Activated CD8-positive, alpha-beta memory T cell treated with anti-CD3 and anti-CD28 coated beads for 4 hours (primary cell): ENCODE measurements at regions not wholly inside any gene's neighbourhood (a gene's known extent, or its start where the extent isn't known, plus 50 kb on each side); places are given as distances from the start of the nearest gene placed in this dataset.
"Not testable (repeated sequence)": the region's sequence is repeated elsewhere in the genome, so short reads cannot be mapped to it uniquely, and the experiment has no call there.

Source experiments
- DNase-seq, 2 donors: peaks; one replicate each; pipeline ENCODE4 v3.0.0-alpha.2; 2020; ENCODE audit warnings: low read depth in 2 of 2

GRCh38 chr2:226475650-226476049 lies 324.0 kb downstream of the IRS1 start:
- no peak for DNase-seq

- DNase-seq: no peak
Observed at GRCh38 chr2:226474131-226474530, 325.5 kb downstream of the IRS1 start.

GRCh38 chr2:226471987-226472470 lies 327.6 kb downstream of the IRS1 start:
- no peak for DNase-seq

- DNase-seq: no peak
Observed at GRCh38 chr2:226467633-226468032, 332.0 kb downstream of the IRS1 start.

DNA sequence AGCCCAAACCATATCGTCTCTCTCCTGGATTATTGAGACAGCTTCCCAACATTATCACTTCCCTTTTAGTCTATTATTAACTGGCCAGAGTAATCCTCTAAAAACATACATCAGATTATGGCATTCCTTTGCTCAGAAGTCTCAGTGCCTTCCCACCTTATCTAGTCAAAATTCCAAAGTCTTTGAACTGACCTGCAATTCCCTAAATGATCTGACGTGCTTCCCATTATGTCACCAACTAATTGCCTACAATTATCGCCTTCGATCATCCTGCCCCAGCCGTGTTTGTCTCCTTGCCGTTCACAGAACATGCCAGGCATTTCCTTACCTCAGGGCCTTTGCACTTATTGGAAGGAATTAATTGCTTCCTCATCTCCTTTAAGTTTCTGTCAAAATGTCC lies 332.4 kb downstream of the IRS1 start:
- DNase-seq: no peak

DNA sequence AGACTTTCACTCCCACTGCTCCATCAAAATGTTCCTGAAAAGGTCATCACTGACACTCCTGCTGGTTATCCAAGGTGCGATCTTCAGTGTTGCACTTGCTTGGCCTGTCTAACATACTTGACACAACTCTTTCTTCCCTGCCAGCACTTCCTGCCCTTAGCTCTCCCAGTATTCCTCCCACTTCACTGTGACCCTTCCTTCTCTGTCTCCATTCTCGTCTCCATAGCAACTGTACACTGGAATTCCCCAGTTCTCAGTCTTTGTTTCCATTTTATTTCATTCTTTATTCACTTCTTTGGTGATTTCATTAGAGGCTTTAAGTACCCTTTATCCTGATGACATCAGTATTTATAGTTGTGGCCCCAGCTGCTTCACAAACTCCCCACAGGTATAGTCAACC lies 333.0 kb downstream of the IRS1 start:
- DNase-seq: no peak

DNA sequence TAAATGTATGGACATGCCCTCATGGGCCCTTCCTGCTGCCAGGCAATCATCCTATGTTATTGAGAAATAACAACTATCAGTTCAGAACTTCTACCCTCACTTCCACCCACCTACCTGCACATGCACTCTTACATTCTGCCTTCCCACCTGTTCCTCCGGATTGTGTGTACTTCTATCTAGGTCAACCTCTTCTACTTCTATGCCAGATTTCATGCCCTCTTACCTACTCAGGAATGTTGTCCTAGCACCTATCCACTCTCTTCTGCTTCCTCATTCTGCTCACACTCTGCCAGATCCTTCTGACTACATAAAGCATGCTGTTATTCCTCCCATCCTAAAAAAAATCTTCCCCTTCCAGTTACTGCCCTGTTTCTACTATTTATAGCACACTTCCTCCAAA lies 333.5 kb downstream of the IRS1 start:
- no peak for DNase-seq

GRCh38 chr2:226464380-226464779 lies 335.2 kb downstream of the IRS1 start:
- no peak for DNase-seq

DNA sequence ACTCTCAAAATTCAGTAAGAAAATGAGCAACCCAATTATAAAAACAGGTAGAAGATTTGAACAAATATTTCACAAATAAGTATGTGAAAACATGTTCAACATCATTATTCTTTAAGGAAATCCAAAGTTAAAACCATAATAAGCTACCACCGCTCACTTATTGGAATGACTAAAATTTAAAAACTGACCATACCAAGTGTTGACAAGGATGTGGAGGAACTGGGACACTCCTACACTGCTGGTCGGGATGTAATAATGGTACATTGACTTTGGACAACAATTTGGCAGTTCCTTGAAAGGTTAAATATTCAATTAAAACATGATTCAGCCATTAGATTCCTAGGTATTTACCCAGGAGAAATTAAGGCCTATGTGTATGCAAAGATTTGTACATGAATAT lies 336.5 kb downstream of the IRS1 start:
- DNase-seq: no peak

DNA sequence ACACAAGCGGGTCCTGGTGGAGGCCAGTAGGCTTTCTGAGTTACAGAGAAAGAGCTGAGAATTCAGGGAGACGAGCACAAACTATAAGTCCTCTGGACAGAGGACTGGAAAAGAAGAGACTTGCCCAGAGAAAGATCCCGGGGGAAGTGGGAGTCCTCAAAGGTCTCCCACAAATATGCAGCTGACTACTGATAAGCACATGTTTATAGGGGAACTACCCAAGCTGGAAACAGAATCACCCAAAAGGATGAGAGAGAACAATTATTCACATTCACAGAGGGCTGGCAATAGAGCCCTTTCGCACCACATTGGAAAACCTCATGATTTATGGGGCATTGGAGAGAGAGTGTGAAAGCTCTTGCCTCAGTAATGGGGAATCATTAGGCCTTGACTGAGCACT lies 337.6 kb downstream of the IRS1 start:
- no peak for DNase-seq

DNA sequence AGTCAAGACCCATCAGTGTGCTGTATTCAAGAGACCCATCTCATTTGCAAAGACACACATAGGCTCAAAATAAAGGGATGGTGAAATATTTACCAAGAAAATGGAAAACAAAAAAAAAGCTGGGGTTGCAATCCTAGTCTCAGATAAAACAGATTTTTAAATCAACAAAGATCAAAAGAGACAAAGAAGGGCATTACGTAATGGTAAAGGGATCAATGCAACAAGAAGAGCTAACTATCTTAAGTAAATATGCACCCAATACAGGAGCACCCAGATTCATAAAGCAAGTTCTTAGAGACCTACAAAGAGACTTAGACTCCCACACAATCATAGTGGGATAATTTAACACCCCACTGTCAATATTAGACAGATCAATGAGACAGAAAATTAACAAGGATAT lies 343.5 kb downstream of the IRS1 start:
- not testable (repeated sequence) for DNase-seq

DNA sequence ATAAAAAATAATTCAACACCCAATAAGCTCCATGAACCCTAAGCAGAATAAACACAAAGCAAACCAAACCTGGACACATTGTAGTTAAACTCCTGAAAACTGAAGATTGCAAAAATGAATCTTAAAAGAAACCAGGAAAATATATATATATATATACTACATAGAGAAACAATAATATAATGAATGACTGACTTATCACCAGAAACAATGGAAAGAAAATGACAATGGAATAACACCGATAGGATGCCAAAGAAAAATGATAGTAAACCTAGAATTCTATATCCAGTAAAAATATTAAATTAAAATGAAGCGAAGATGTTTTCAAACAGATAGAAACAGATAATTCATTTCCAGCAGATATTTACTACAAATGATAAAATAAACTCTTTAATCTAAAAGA lies 346.9 kb downstream of the IRS1 start:
- DNase-seq: no peak

DNA sequence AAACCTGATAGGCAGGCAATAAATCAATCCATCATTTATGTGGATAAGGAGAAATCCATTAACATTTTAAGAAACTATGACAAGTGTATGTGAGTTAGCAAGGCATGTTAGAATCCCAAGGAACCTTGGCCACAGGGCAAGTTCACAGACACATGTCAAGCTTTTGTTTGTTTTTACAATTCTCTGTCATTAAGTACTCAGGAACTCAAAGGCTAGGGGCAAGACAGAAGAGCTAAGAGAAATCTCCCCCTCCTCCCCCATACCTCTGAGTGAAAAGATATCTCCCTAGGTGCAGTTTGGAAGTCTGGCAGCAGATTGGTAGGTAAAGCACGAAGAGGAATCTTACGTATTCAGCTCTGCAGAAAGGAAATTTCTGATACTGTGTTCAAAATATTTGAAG lies 348.1 kb downstream of the IRS1 start:
- no peak for DNase-seq

GRCh38 chr2:226450141-226450540 lies 349.5 kb downstream of the IRS1 start:
- DNase-seq: no peak

GRCh38 chr2:226447338-226448300 lies 352.0 kb downstream of the IRS1 start:
- no peak for DNase-seq

GRCh38 chr2:226446406-226447001 lies 353.1 kb downstream of the IRS1 start:
- no peak for DNase-seq

DNA sequence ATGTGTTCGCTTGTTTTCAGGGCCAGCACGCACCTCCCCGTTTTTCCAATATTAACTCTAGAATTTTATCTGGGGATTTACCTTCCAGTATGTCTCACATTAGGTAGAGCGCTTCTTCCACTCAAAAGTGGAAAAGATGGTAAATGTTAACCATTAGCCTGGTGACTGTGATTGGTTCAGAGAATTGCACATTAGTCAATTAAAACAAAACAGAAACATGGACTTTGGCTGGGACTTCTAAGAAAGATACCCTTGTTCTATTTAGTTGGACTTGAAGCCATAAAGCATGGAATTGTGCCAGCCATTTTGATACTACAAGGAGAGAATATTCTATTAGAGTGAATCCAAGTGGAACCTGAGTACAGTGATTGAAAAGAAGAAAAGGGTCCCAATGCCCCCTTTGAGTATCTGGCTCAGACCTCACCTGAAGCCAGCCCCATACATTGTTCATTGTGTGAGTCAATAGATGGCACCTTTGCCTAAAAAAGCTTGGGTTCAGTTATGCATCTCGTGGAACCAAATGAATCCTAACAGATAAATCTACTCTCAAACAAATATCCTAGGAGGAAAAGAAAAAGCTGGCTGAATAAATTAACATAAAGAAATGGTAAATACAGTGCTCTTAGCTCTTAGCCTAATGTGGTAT lies 354.3 kb downstream of the IRS1 start:
- DNase-seq: no peak

DNA sequence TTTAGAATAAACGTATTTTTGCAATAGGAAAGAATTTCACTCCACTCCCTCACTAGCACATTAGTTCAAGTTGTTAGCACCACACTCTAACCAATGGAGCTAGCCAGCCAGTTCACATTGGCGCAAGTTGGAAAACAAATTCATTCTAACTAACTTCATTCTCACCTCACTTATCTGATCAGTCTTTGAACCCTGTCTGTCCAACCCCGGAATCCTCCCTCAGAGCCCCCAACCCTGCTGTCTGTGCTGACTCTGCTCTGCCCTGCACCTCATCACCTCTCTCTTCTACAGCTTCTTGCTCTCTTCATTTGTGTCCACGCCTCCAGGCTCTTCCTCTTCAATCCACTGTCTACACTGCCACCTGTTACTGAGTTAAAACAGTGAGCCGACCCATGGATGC lies 356.5 kb downstream of the IRS1 start:
- no peak for DNase-seq

DNA sequence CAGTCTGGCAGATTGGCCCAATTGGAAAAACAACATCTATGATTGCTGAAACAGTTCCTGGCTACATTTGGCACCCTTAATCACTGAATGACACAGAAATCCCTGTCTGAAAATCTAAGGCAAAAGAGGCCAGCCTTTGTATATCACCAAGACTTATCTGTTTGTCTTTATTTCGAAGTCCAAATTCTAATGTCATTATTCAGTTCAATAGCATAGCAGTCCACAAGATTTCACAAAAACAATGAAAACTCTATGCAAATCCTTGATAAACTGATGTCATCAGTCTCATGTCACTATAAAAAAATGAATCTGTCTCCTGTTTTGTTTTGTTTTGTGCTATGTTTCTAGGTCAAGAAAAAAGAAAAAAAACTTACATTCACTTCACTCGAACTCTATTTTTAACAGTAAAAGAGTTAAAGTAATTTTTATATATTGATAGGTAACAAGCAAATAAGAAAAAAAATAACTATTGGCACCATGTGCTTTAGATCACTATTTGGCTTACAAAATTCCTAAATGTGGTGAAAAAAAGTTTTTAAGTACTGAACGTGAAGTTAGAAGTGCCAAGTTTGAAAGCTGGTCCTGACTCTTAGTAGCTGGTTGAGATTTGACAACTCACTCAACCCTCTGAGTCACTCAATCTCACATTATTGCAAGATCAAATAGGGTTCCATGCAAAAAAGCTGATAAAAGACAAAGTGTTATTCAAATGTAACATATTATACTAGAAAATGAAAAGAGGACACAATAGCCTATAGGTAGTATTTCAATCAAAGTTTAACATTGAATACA lies 359.3 kb downstream of the IRS1 start:
- no peak for DNase-seq

DNA sequence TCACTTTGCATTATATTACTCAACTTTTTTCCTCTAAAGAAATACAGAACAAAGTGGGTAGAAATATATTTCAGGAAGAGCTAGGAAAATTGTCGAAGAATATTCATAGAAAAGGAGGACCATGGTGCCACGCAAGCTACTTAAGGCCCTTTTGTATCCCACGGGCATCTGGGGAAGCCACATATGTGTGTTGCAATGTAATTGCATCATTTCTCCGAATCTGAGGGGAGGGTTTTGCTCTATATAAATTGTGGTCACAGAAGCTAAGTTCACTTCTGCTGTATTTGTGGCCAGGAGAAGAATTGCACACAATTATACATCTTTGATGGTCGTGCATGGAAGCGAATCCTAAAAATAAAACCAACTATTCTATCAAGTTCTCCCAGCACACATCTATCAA lies 360.3 kb downstream of the IRS1 start:
- no peak for DNase-seq

DNA sequence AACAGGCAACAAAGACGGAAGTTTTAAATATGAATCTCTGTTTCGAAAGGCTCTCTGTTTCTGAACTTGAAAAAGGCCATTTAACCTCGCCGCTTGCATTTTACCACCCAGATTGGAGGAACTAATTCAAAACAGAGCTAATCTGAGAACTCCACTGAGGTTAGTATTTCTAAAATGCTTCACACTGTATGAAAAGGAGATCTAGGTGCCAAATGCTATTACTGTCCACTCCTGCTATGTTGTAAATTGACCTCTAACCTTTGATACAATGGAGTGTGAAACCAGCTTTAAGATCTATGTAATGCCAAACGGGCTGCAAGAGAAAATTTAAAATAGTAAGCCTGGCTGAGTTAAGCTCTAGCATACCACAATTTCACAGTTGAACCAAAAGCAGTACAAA lies 364.5 kb downstream of the IRS1 start:
- DNase-seq: no peak

- no peak for DNase-seq
Observed at GRCh38 chr2:226434702-226435101, 364.9 kb downstream of the IRS1 start.
